ENCODE measurements at regions not wholly inside any gene's neighbourhood (a gene's known extent, or its start where the extent isn't known, plus 50 kb on each side); places are given as distances from the start of the nearest gene placed in this dataset.

- Mint-ChIP-seq H3K4me1 (ENCODE audit: unreplicated experiment) (peaks cover 27% of the 10 kb centered on the region), H3K27me3 (peaks cover 38% of the 10 kb centered on the region)
Observed at GRCh38 chr3:159765860-159766294, 222.8 kb upstream of the IL12A start.

GRCh38 chr3:159766563-159767185, 222.0 kb upstream of the IL12A start:
- Mint-ChIP-seq H3K4me3 (peak overlapping the region; percentile 89), H3K27ac (no peak overlapping the region), H3K36me3 (no peaks in the 10 kb centered on the region), H3K4me1 (ENCODE audit: unreplicated experiment) (peaks cover 27% of the 10 kb centered on the region), H3K9me3 (no peaks in the 10 kb centered on the region), H3K27me3 (peaks cover 38% of the 10 kb centered on the region)
- TF ChIP-seq CTCF (conservative IDR thresholded peaks at IDR 0.05), result peak; percentile 67
- DNase-seq (ENCODE audit: extremely low spot score, unreplicated experiment), result no peak

More at GRCh38 chr3:159765860-159766294, 222.8 kb upstream of the IL12A start:
- TF ChIP-seq CTCF (conservative IDR thresholded peaks at IDR 0.05), result no peak
- no peak for DNase-seq (ENCODE audit: extremely low spot score, unreplicated experiment)
- Mint-ChIP-seq H3K27ac (peak overlapping the region; percentile 78), H3K9me3 (no peaks in the 10 kb centered on the region), H3K36me3 (no peaks in the 10 kb centered on the region), H3K4me3 (peak overlapping the region; percentile 89)

- DNase-seq (ENCODE audit: extremely low spot score, unreplicated experiment), result no peak
- no peaks in the 10 kb centered on the region for H3K36me3 Mint-ChIP-seq
- no peak for TF ChIP-seq CTCF (conservative IDR thresholded peaks at IDR 0.05)
- no peak overlapping the region for H3K27ac Mint-ChIP-seq
- H3K4me3 Mint-ChIP-seq, result no peak overlapping the region
- peaks cover 20% of the 10 kb centered on the region for H3K27me3 Mint-ChIP-seq
- H3K9me3 Mint-ChIP-seq, result no peaks in the 10 kb centered on the region
- peaks cover 31% of the 10 kb centered on the region for H3K4me1 Mint-ChIP-seq (ENCODE audit: unreplicated experiment)
Observed at GRCh38 chr3:159770998-159771397, 217.6 kb upstream of the IL12A start.

GRCh38 chr3:159771865-159772611, 216.6 kb upstream of the IL12A start:
- Mint-ChIP-seq H3K9me3 (no peaks in the 10 kb centered on the region), H3K27ac (peak overlapping the region; percentile 59), H3K4me1 (ENCODE audit: unreplicated experiment) (peaks cover 33% of the 10 kb centered on the region), H3K27me3 (peaks cover 10% of the 10 kb centered on the region), H3K4me3 (no peak overlapping the region), H3K36me3 (no peaks in the 10 kb centered on the region)
- TF ChIP-seq CTCF (conservative IDR thresholded peaks at IDR 0.05), result no peak
- no peak for DNase-seq (ENCODE audit: extremely low spot score, unreplicated experiment)

GRCh38 chr3:159773706-159774105, 214.9 kb upstream of the IL12A start:
- H3K9me3 Mint-ChIP-seq, result no peaks in the 10 kb centered on the region
- H3K4me1 Mint-ChIP-seq (ENCODE audit: unreplicated experiment), result peaks cover 34% of the 10 kb centered on the region
- no peaks in the 10 kb centered on the region for H3K27me3 Mint-ChIP-seq
- H3K4me3 Mint-ChIP-seq, result no peak overlapping the region
- H3K36me3 Mint-ChIP-seq, result no peaks in the 10 kb centered on the region
- no peak overlapping the region for H3K27ac Mint-ChIP-seq
- no peak for DNase-seq (ENCODE audit: extremely low spot score, unreplicated experiment)
- TF ChIP-seq CTCF (conservative IDR thresholded peaks at IDR 0.05), result no peak
